ENCODE measurements at regions not wholly inside any gene's neighbourhood (a gene's known extent, or its start where the extent isn't known, plus 50 kb on each side); places are given as distances from the start of the nearest gene placed in this dataset.

DNA sequence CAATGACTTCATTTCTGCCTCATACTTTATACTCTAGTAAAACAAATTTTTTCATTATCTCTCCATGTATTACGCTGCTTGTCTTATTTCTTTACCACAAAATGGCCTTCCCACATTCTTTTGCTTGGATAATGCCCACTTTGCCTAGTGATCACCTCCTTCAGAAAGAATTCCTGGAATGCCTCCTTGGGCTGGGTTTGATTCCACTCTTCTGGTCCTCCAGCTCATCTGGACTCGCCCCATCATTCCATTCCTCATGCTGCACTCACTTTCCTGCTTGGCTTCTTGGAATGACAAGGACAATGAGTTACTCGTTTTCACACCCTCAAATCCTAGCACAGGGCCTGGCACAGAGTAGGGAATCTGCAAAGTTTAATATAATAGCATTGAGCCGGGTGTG is 475.1 kb upstream of the LARGE1 start (continued):
- TF ChIP-seq, protein P1, sequence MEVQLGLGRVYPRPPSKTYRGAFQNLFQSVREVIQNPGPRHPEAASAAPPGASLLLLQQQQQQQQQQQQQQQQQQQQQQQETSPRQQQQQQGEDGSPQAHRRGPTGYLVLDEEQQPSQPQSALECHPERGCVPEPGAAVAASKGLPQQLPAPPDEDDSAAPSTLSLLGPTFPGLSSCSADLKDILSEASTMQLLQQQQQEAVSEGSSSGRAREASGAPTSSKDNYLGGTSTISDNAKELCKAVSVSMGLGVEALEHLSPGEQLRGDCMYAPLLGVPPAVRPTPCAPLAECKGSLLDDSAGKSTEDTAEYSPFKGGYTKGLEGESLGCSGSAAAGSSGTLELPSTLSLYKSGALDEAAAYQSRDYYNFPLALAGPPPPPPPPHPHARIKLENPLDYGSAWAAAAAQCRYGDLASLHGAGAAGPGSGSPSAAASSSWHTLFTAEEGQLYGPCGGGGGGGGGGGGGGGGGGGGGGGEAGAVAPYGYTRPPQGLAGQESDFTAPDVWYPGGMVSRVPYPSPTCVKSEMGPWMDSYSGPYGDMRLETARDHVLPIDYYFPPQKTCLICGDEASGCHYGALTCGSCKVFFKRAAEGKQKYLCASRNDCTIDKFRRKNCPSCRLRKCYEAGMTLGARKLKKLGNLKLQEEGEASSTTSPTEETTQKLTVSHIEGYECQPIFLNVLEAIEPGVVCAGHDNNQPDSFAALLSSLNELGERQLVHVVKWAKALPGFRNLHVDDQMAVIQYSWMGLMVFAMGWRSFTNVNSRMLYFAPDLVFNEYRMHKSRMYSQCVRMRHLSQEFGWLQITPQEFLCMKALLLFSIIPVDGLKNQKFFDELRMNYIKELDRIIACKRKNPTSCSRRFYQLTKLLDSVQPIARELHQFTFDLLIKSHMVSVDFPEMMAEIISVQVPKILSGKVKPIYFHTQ (CRISPR knock-in tag; IDR thresholded peaks at IDR 0.05), result no peak

DNA sequence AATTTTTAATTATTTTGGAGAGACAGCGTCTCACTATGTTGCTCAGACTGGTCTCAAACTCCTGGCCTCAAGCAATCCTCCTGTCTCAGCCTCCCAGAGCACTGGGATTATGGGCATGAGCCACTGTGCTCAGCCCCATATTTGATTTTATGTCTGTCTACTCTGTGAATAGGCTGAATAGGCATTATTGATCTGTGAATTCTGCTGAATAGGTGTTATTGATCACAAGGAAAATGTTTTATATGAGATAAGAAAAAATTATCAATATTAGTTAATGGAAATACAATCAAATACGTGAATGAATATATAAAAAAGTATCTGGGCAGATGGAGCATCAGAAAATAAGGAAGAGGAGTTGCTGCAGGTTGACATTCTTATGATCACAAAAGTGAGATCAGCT is 483.4 kb upstream of the LARGE1 start:
- Mint-ChIP-seq H3K4me1 (no peaks in the 10 kb centered on the region), H3K27ac (no peak overlapping the region), H3K4me3 (no peak overlapping the region), H3K36me3 (no peaks in the 10 kb centered on the region), H3K9me3 (peaks cover 3% of the 10 kb centered on the region; the same call in 1 of the 2 replicates), H3K27me3 (ENCODE audit: low read depth) (no peaks in the 10 kb centered on the region)
- ChIA-PET CTCF (interaction anchor here (0.6 to 1.1 kb wide), 2 partner anchors 49 to 620 kb away, joined by 3 read pairs; no protein-coding TSS in a partner anchor), POLR2A (no interaction called here)
- DNase-seq (ENCODE audit: low spot score) (no peak), ATAC-seq (no peak)
- TF ChIP-seq FOXP1 (CRISPR knock-in tag; IDR thresholded peaks at IDR 0.05; ENCODE audit: borderline replicate concordance) (no peak), ELF4 (CRISPR knock-in tag; IDR thresholded peaks at IDR 0.05; ENCODE audit: low read depth) (no peak), CREB1 (CRISPR knock-in tag; IDR thresholded peaks at IDR 0.05) (no peak), TP53 (CRISPR knock-in tag; IDR thresholded peaks at IDR 0.05) (no peak), ZNF396 (CRISPR knock-in tag; IDR thresholded peaks at IDR 0.05; ENCODE audit: borderline replicate concordance) (no peak), ZNF232 (CRISPR knock-in tag; IDR thresholded peaks at IDR 0.05) (no peak), ZNF416 (CRISPR knock-in tag; IDR thresholded peaks at IDR 0.05) (no peak), CREM (CRISPR knock-in tag; IDR thresholded peaks at IDR 0.05) (no peak), GTF2I (CRISPR knock-in tag; conservative IDR thresholded peaks at IDR 0.05) (no peak), IRF2 (CRISPR knock-in tag; IDR thresholded peaks at IDR 0.05; ENCODE audit: borderline replicate concordance, low read depth) (no peak)
- TF ChIP-seq, protein P2, sequence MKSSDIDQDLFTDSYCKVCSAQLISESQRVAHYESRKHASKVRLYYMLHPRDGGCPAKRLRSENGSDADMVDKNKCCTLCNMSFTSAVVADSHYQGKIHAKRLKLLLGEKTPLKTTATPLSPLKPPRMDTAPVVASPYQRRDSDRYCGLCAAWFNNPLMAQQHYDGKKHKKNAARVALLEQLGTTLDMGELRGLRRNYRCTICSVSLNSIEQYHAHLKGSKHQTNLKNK (CRISPR knock-in tag; IDR thresholded peaks at IDR 0.05), result no peak
- TF ChIP-seq, protein P3, sequence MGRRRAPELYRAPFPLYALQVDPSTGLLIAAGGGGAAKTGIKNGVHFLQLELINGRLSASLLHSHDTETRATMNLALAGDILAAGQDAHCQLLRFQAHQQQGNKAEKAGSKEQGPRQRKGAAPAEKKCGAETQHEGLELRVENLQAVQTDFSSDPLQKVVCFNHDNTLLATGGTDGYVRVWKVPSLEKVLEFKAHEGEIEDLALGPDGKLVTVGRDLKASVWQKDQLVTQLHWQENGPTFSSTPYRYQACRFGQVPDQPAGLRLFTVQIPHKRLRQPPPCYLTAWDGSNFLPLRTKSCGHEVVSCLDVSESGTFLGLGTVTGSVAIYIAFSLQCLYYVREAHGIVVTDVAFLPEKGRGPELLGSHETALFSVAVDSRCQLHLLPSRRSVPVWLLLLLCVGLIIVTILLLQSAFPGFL (CRISPR knock-in tag; IDR thresholded peaks at IDR 0.05; ENCODE audit: borderline replicate concordance), result no peak
- TF ChIP-seq, protein P4, sequence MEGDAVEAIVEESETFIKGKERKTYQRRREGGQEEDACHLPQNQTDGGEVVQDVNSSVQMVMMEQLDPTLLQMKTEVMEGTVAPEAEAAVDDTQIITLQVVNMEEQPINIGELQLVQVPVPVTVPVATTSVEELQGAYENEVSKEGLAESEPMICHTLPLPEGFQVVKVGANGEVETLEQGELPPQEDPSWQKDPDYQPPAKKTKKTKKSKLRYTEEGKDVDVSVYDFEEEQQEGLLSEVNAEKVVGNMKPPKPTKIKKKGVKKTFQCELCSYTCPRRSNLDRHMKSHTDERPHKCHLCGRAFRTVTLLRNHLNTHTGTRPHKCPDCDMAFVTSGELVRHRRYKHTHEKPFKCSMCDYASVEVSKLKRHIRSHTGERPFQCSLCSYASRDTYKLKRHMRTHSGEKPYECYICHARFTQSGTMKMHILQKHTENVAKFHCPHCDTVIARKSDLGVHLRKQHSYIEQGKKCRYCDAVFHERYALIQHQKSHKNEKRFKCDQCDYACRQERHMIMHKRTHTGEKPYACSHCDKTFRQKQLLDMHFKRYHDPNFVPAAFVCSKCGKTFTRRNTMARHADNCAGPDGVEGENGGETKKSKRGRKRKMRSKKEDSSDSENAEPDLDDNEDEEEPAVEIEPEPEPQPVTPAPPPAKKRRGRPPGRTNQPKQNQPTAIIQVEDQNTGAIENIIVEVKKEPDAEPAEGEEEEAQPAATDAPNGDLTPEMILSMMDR (IDR thresholded peaks at IDR 0.05), result no peak
- TF ChIP-seq, protein P5, sequence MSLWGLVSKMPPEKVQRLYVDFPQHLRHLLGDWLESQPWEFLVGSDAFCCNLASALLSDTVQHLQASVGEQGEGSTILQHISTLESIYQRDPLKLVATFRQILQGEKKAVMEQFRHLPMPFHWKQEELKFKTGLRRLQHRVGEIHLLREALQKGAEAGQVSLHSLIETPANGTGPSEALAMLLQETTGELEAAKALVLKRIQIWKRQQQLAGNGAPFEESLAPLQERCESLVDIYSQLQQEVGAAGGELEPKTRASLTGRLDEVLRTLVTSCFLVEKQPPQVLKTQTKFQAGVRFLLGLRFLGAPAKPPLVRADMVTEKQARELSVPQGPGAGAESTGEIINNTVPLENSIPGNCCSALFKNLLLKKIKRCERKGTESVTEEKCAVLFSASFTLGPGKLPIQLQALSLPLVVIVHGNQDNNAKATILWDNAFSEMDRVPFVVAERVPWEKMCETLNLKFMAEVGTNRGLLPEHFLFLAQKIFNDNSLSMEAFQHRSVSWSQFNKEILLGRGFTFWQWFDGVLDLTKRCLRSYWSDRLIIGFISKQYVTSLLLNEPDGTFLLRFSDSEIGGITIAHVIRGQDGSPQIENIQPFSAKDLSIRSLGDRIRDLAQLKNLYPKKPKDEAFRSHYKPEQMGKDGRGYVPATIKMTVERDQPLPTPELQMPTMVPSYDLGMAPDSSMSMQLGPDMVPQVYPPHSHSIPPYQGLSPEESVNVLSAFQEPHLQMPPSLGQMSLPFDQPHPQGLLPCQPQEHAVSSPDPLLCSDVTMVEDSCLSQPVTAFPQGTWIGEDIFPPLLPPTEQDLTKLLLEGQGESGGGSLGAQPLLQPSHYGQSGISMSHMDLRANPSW (CRISPR knock-in tag; conservative IDR thresholded peaks at IDR 0.05; ENCODE audit: low read depth), result no peak
- TF ChIP-seq, protein P6, sequence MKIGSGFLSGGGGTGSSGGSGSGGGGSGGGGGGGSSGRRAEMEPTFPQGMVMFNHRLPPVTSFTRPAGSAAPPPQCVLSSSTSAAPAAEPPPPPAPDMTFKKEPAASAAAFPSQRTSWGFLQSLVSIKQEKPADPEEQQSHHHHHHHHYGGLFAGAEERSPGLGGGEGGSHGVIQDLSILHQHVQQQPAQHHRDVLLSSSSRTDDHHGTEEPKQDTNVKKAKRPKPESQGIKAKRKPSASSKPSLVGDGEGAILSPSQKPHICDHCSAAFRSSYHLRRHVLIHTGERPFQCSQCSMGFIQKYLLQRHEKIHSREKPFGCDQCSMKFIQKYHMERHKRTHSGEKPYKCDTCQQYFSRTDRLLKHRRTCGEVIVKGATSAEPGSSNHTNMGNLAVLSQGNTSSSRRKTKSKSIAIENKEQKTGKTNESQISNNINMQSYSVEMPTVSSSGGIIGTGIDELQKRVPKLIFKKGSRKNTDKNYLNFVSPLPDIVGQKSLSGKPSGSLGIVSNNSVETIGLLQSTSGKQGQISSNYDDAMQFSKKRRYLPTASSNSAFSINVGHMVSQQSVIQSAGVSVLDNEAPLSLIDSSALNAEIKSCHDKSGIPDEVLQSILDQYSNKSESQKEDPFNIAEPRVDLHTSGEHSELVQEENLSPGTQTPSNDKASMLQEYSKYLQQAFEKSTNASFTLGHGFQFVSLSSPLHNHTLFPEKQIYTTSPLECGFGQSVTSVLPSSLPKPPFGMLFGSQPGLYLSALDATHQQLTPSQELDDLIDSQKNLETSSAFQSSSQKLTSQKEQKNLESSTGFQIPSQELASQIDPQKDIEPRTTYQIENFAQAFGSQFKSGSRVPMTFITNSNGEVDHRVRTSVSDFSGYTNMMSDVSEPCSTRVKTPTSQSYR (CRISPR knock-in tag; IDR thresholded peaks at IDR 0.05), result no peak

Data from WTC11 (cell line).